Fibroblast of lung (primary cell): ENCODE measurements at regions not wholly inside any gene's neighbourhood (a gene's known extent, or its start where the extent isn't known, plus 50 kb on each side); places are given as distances from the start of the nearest gene placed in this dataset.

ENCODE experiments used
- DNase-seq, 2 donors: peaks; one replicate each; pipeline versions ENCODE4 v3.0.0 to v3.0.0-alpha.2; 2010; ENCODE audit warnings: low read depth in 2 of 2
- H2AFZ ChIP-seq: 2 replicates; pipeline ENCODE4 v1.5.1; 2012; ENCODE audit warnings: low read length, control low read depth, inconsistent platforms
- H3K27ac ChIP-seq: 2 replicates; pipeline ENCODE4 v1.5.1; 2011; ENCODE audit warnings: low read length, control low read depth; ENCODE audit not compliant: insufficient read depth
- H3K27me3 ChIP-seq: 2 replicates; pipeline ENCODE4 v1.5.1; 2011; ENCODE audit warnings: mild to moderate bottlenecking, low read length; ENCODE audit not compliant: control insufficient read depth, insufficient read depth
- H3K36me3 ChIP-seq: 2 replicates; pipeline ENCODE4 v1.5.1; 2011; ENCODE audit warnings: low read length; ENCODE audit not compliant: control insufficient read depth, insufficient read depth
- H3K4me1 ChIP-seq: 2 replicates; pipeline ENCODE4 v1.5.1; 2011; ENCODE audit warnings: low read length; ENCODE audit not compliant: control insufficient read depth, insufficient read depth; ENCODE audit errors: extremely low read depth
- H3K4me2 ChIP-seq: 2 replicates; pipeline ENCODE4 v1.5.1; 2011; ENCODE audit warnings: low read length, control low read depth; ENCODE audit not compliant: insufficient read depth; ENCODE audit errors: extremely low read depth
- H3K4me3 ChIP-seq, 4 experiments: fragments of 200-600 bp in 1 of 4; sonication (generic) in 1 of 4; replicated peaks in 1 of 4; 2 replicates each; pipeline ENCODE4 v1.5.1; 2011 to 2016; ENCODE audit warnings: low read length in 4 of 4, low read depth in 3 of 4, mild to moderate bottlenecking in 3 of 4, control low read depth in 2 of 4, inconsistent platforms in 1 of 4, mixed read lengths in 1 of 4; ENCODE audit not compliant: insufficient read depth in 1 of 4; ENCODE audit errors: control extremely low read depth in 1 of 4
- H3K79me2 ChIP-seq: 2 replicates; pipeline ENCODE4 v1.5.1; 2012; ENCODE audit warnings: mild to moderate bottlenecking, low read length, inconsistent platforms; ENCODE audit not compliant: control insufficient read depth, insufficient read depth
- H3K9ac ChIP-seq: 2 replicates; pipeline ENCODE4 v1.5.1; 2011; ENCODE audit warnings: mild to moderate bottlenecking, low read length, control low read depth; ENCODE audit not compliant: insufficient read depth
- H3K9me3 ChIP-seq: 2 replicates; pipeline ENCODE4 v1.5.1; 2012; ENCODE audit warnings: low read depth, low read length; ENCODE audit not compliant: control insufficient read depth, insufficient read depth
- H4K20me1 ChIP-seq: 2 replicates; pipeline ENCODE4 v1.5.1; 2011; ENCODE audit warnings: low read length; ENCODE audit not compliant: control insufficient read depth, insufficient read depth; ENCODE audit errors: extremely low read depth
- EZH2 ChIP-seq: IDR thresholded peaks from 2 replicates; pipeline ENCODE4 v1.5.1; 2012; ENCODE audit warnings: low read length, control low read depth, mild to moderate bottlenecking; ENCODE audit errors: missing control alignments
- TF ChIP-seq, protein P1 (sequence below), 2 donors: IDR thresholded peaks in 1 of 2; conservative IDR thresholded peaks in 1 of 2; 1 replicate in 1 of 2; 2 replicates in 1 of 2; pipeline ENCODE4 v1.5.1; 2011 to 2012; ENCODE audit warnings: low read length in 2 of 2, control low read depth in 1 of 2, inconsistent platforms in 1 of 2, low read depth in 1 of 2, mild to moderate bottlenecking in 1 of 2

- H3K27ac ChIP-seq, result no peak overlapping the region
- H3K4me1 ChIP-seq, result no peaks in the 10 kb centered on the region
- H3K36me3 ChIP-seq, result no peaks in the 10 kb centered on the region
- H3K4me2 ChIP-seq, result no peak overlapping the region
- no peak for DNase-seq
- H3K4me3 ChIP-seq, result no peak overlapping the region
- H3K9me3 ChIP-seq, result no peaks in the 10 kb centered on the region
- no peak overlapping the region for H3K9ac ChIP-seq
- TF ChIP-seq EZH2, result no peak
- TF ChIP-seq, protein P1, sequence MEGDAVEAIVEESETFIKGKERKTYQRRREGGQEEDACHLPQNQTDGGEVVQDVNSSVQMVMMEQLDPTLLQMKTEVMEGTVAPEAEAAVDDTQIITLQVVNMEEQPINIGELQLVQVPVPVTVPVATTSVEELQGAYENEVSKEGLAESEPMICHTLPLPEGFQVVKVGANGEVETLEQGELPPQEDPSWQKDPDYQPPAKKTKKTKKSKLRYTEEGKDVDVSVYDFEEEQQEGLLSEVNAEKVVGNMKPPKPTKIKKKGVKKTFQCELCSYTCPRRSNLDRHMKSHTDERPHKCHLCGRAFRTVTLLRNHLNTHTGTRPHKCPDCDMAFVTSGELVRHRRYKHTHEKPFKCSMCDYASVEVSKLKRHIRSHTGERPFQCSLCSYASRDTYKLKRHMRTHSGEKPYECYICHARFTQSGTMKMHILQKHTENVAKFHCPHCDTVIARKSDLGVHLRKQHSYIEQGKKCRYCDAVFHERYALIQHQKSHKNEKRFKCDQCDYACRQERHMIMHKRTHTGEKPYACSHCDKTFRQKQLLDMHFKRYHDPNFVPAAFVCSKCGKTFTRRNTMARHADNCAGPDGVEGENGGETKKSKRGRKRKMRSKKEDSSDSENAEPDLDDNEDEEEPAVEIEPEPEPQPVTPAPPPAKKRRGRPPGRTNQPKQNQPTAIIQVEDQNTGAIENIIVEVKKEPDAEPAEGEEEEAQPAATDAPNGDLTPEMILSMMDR (conservative IDR thresholded peaks at IDR 0.05 in 1 of 2, IDR thresholded peaks at IDR 0.05 in 1 of 2; ENCODE audit: low read depth in 1 of 2, low read length in 2 of 2), result no peak
- H3K79me2 ChIP-seq, result no peaks in the 10 kb centered on the region
- H2AFZ ChIP-seq, result no peak overlapping the region
- no peaks in the 10 kb centered on the region for H3K27me3 ChIP-seq
- no peaks in the 10 kb centered on the region for H4K20me1 ChIP-seq
These were observed 601.0 kb upstream of the KIRREL3 start for GRCh38 chr11:127601578-127601977.

GRCh38 chr11:127600674-127601073 lies 600.1 kb upstream of the KIRREL3 start:
- no peak overlapping the region for H3K9ac ChIP-seq
- no peak for TF ChIP-seq EZH2
- TF ChIP-seq, protein P1 (conservative IDR thresholded peaks at IDR 0.05 in 1 of 2, IDR thresholded peaks at IDR 0.05 in 1 of 2; ENCODE audit: low read depth in 1 of 2, low read length in 2 of 2), result no peak
- no peaks in the 10 kb centered on the region for H3K9me3 ChIP-seq
- no peak for DNase-seq
- H3K4me3 ChIP-seq, result no peak overlapping the region
- no peak overlapping the region for H3K4me2 ChIP-seq
- H2AFZ ChIP-seq, result no peak overlapping the region
- H3K27me3 ChIP-seq, result no peaks in the 10 kb centered on the region
- no peaks in the 10 kb centered on the region for H3K4me1 ChIP-seq
- no peak overlapping the region for H3K27ac ChIP-seq
- H4K20me1 ChIP-seq, result no peaks in the 10 kb centered on the region
- H3K79me2 ChIP-seq, result no peaks in the 10 kb centered on the region
- no peaks in the 10 kb centered on the region for H3K36me3 ChIP-seq

DNA sequence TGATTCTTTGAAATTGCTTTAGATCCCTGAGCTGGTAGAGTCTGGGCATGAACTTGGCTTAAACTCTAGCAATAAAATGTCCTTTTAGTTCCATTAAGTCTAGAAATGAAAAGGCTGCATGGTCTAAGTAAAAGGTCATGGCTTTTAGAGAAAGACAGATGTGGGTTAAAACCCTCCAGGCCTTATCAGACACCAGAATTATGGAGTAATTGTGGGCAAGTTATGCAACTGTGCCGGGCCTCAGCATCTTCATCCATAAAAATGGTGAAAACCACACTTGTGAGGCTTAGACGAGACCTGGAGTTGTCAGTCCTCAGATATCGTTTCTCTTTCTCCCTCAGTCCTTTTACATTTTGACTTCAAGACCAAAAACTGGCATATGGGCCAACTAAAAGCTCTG lies 597.9 kb upstream of the KIRREL3 start:
- no peaks in the 10 kb centered on the region for H4K20me1 ChIP-seq
- no peaks in the 10 kb centered on the region for H3K36me3 ChIP-seq
- TF ChIP-seq, protein P1 (conservative IDR thresholded peaks at IDR 0.05 in 1 of 2, IDR thresholded peaks at IDR 0.05 in 1 of 2; ENCODE audit: low read depth in 1 of 2, low read length in 2 of 2), result no peak
- no peak for TF ChIP-seq EZH2
- H2AFZ ChIP-seq, result no peak overlapping the region
- no peaks in the 10 kb centered on the region for H3K27me3 ChIP-seq
- no peak overlapping the region for H3K4me2 ChIP-seq
- H3K9me3 ChIP-seq, result no peaks in the 10 kb centered on the region
- no peaks in the 10 kb centered on the region for H3K4me1 ChIP-seq
- H3K27ac ChIP-seq, result no peak overlapping the region
- DNase-seq, result no peak
- H3K79me2 ChIP-seq, result no peaks in the 10 kb centered on the region
- no peak overlapping the region for H3K9ac ChIP-seq
- H3K4me3 ChIP-seq, result no peak overlapping the region
